ENCODE measurements at regions not wholly inside any gene's neighbourhood (a gene's known extent, or its start where the extent isn't known, plus 50 kb on each side); places are given as distances from the start of the nearest gene placed in this dataset.

DNA sequence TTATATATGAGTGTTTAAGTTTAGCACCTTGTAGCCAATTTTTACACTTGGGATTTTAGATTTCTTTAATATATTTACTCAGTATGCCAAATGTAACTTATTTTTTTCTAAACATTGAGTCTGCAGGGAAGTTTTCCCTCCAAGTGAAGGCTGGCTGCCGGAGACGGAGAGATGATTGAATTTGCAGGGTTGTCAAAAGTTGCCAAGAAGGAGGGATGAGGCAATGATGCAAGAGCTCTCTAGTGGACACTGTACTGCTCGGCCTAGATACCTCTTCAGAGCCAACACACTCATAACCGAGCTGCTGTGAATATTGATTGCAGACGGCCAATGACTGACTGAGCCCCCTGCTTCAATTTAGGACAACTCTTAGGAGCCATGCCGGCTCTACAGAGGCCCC is 318.6 kb upstream of the CASK start:
- no peak overlapping the region for H3K9ac ChIP-seq (ENCODE audit: low read depth in 1 of 2, low read length in 2 of 2)
- H3K4me3 ChIP-seq (ENCODE audit: low read depth in 1 of 3, low read length in 3 of 3), result no peak overlapping the region
- WGBS, result 63% methylated on average over 6 of the region's 6 CpGs
- no peaks in the 10 kb centered on the region for H3K36me3 ChIP-seq (ENCODE audit: control insufficient read depth in 4 of 4, insufficient read depth in 3 of 4, low read depth in 1 of 4, low read length in 3 of 4)
- H3K9me3 ChIP-seq (ENCODE audit: control insufficient read depth in 4 of 4, low read length in 3 of 4), result no peaks in the 10 kb centered on the region
- H3K4me1 ChIP-seq (ENCODE audit: control insufficient read depth in 4 of 4, insufficient read depth in 4 of 4, low read length in 3 of 4), result no peaks in the 10 kb centered on the region
- peaks cover 0 to 8% (median 0%) of the 10 kb centered on the region in 4 donors for H3K27me3 ChIP-seq (ENCODE audit: control insufficient read depth in 4 of 4, insufficient read depth in 4 of 4, low read length in 3 of 4)
- no peak for DNase-seq (ENCODE audit: low spot score)
- H3K27ac ChIP-seq (ENCODE audit: low read depth in 1 of 2, low read length in 2 of 2), result no peak overlapping the region
- no peak for TF ChIP-seq SP1 (IDR thresholded peaks at IDR 0.05)
- TF ChIP-seq, protein P1, sequence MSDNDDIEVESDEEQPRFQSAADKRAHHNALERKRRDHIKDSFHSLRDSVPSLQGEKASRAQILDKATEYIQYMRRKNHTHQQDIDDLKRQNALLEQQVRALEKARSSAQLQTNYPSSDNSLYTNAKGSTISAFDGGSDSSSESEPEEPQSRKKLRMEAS (IDR thresholded peaks at IDR 0.05), result no peak
- no peak for TF ChIP-seq FOXA1 (IDR thresholded peaks at IDR 0.05)
- no peak for TF ChIP-seq GABPA (IDR thresholded peaks at IDR 0.05 in 1 of 2, conservative IDR thresholded peaks at IDR 0.05 in 1 of 2)
- TF ChIP-seq YY1 (IDR thresholded peaks at IDR 0.05), result no peak
- no peak for TF ChIP-seq ZBTB33 (IDR thresholded peaks at IDR 0.05)
- no peak for TF ChIP-seq RXRA (IDR thresholded peaks at IDR 0.05)
- TF ChIP-seq REST (IDR thresholded peaks at IDR 0.05), result no peak
- TF ChIP-seq JUND (IDR thresholded peaks at IDR 0.05), result no peak
- TF ChIP-seq NR2F2 (IDR thresholded peaks at IDR 0.05), result no peak
- no peak for TF ChIP-seq HNF4G (IDR thresholded peaks at IDR 0.05)
- TF ChIP-seq EGR1 (IDR thresholded peaks at IDR 0.05; ENCODE audit: low read depth in 2 of 2), result no peak
- no peak for TF ChIP-seq RAD21 (IDR thresholded peaks at IDR 0.05)
- no peak for TF ChIP-seq TAF1 (conservative IDR thresholded peaks at IDR 0.05)
- no peak for TF ChIP-seq HNF4A (conservative IDR thresholded peaks at IDR 0.05)
- TF ChIP-seq, protein P2, sequence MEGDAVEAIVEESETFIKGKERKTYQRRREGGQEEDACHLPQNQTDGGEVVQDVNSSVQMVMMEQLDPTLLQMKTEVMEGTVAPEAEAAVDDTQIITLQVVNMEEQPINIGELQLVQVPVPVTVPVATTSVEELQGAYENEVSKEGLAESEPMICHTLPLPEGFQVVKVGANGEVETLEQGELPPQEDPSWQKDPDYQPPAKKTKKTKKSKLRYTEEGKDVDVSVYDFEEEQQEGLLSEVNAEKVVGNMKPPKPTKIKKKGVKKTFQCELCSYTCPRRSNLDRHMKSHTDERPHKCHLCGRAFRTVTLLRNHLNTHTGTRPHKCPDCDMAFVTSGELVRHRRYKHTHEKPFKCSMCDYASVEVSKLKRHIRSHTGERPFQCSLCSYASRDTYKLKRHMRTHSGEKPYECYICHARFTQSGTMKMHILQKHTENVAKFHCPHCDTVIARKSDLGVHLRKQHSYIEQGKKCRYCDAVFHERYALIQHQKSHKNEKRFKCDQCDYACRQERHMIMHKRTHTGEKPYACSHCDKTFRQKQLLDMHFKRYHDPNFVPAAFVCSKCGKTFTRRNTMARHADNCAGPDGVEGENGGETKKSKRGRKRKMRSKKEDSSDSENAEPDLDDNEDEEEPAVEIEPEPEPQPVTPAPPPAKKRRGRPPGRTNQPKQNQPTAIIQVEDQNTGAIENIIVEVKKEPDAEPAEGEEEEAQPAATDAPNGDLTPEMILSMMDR (IDR thresholded peaks at IDR 0.05; ENCODE audit: low read depth, low read length, missing input control), result no peak
- no peak for TF ChIP-seq ATF3 (IDR thresholded peaks at IDR 0.05)

DNA sequence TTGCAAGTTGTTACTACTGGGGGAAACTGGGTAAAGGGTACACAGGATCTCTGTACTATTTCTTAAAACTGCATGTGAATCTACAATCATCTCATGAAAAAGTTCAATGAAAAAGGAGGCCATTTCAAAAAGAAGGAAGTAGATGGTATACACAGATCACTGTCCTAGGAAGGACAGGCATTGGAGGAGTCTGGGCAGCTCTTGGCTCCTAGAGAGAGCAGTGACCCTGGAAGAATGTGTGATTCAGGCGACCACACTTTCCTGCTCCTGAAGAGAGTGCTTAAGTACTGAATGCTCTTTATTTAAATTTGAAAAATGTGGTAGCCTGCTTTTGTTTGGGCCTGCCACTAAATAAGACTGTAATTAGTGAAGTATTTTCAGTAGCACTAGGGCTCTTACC is 318.1 kb upstream of the CASK start:
- WGBS, result 78% methylated on average over 1 of the region's 1 CpG
- no peak overlapping the region for H3K27ac ChIP-seq (ENCODE audit: low read depth in 1 of 2, low read length in 2 of 2)
- no peak for TF ChIP-seq RXRA (IDR thresholded peaks at IDR 0.05)
- no peak for TF ChIP-seq EGR1 (IDR thresholded peaks at IDR 0.05; ENCODE audit: low read depth in 2 of 2)
- TF ChIP-seq YY1 (IDR thresholded peaks at IDR 0.05), result no peak
- TF ChIP-seq, protein P2 (IDR thresholded peaks at IDR 0.05; ENCODE audit: low read depth, low read length, missing input control), result no peak
- no peak for TF ChIP-seq ZBTB33 (IDR thresholded peaks at IDR 0.05)

More for the DNA sequence above, 318.1 kb upstream of the CASK start:
- no peak overlapping the region for H3K4me3 ChIP-seq (ENCODE audit: low read depth in 1 of 3, low read length in 3 of 3)
- no peaks in the 10 kb centered on the region for H3K9me3 ChIP-seq (ENCODE audit: control insufficient read depth in 4 of 4, low read length in 3 of 4)
- H3K4me1 ChIP-seq (ENCODE audit: control insufficient read depth in 4 of 4, insufficient read depth in 4 of 4, low read length in 3 of 4), result no peaks in the 10 kb centered on the region
- peaks cover 0 to 4% (median 0%) of the 10 kb centered on the region in 4 donors for H3K27me3 ChIP-seq (ENCODE audit: control insufficient read depth in 4 of 4, insufficient read depth in 4 of 4, low read length in 3 of 4)
- no peak overlapping the region for H3K9ac ChIP-seq (ENCODE audit: low read depth in 1 of 2, low read length in 2 of 2)
- DNase-seq (ENCODE audit: low spot score), result no peak
- no peaks in the 10 kb centered on the region for H3K36me3 ChIP-seq (ENCODE audit: control insufficient read depth in 4 of 4, insufficient read depth in 3 of 4, low read depth in 1 of 4, low read length in 3 of 4)
